MM.1S (cell line): ENCODE measurements at regions not wholly inside any gene's neighbourhood (a gene's known extent, or its start where the extent isn't known, plus 50 kb on each side); places are given as distances from the start of the nearest gene placed in this dataset.

ENCODE experiments used
- DNase-seq: peaks from one replicate; pipeline ENCODE4 v3.0.0-alpha.2; 2015
- H2AFZ ChIP-seq: fragments of 300-600 bp; sonication (generic); 2 replicates; pipeline ENCODE4 v1.6.0; 2016; ENCODE audit warnings: antibody characterized with exemption, low read length
- H3F3A ChIP-seq: fragments of 300-600 bp; sonication (generic); 2 replicates; pipeline ENCODE4 v1.6.1; 2016; ENCODE audit warnings: mild to moderate bottlenecking, antibody characterized with exemption, low read length, moderate library complexity, mixed read lengths; ENCODE audit not compliant: insufficient read depth
- H3K27ac ChIP-seq: fragments of 300-600 bp; sonication (generic); 2 replicates; pipeline ENCODE4 v1.5.1; 2016; ENCODE audit warnings: mild to moderate bottlenecking, low read length
- H3K27me3 ChIP-seq: fragments of 300-600 bp; sonication (generic); replicated peaks from 2 replicates; pipeline ENCODE4 v1.6.0; 2016; ENCODE audit warnings: low read length; ENCODE audit not compliant: insufficient read depth
- H3K36me3 ChIP-seq: fragments of 300-600 bp; sonication (generic); replicated peaks from 2 replicates; pipeline ENCODE4 v1.6.1; 2016; ENCODE audit warnings: mild to moderate bottlenecking, low read length, mixed read lengths; ENCODE audit not compliant: insufficient read depth
- H3K4me1 ChIP-seq: fragments of 300-600 bp; sonication (generic); 2 replicates; pipeline ENCODE4 v1.6.1; 2016; ENCODE audit warnings: low read length, mixed read lengths
- H3K4me2 ChIP-seq: fragments of 300-600 bp; sonication (generic); 2 replicates; pipeline ENCODE4 v1.6.0; 2016; ENCODE audit warnings: low read depth, low read length
- H3K4me3 ChIP-seq: fragments of 300-600 bp; sonication (generic); 2 replicates; pipeline ENCODE4 v1.5.1; 2016; ENCODE audit warnings: low read length, mixed read lengths
- H3K79me2 ChIP-seq: fragments of 300-600 bp; sonication (generic); 2 replicates; pipeline ENCODE4 v1.6.1; 2016; ENCODE audit warnings: mixed run types, low read length, mixed read lengths
- H3K9ac ChIP-seq: fragments of 300-600 bp; sonication (generic); 2 replicates; pipeline ENCODE4 v1.6.1; 2016; ENCODE audit warnings: low read length, mixed read lengths
- H3K9me2 ChIP-seq: fragments of 300-600 bp; sonication (generic); replicated peaks from 2 replicates; pipeline ENCODE4 v1.6.1; 2016; ENCODE audit warnings: mild to moderate bottlenecking, low read length, mixed read lengths; ENCODE audit not compliant: insufficient read depth
- H3K9me3 ChIP-seq: fragments of 300-600 bp; sonication (generic); replicated peaks from 2 replicates; pipeline ENCODE4 v1.6.1; 2016; ENCODE audit warnings: mild to moderate bottlenecking, low read length, mixed read lengths; ENCODE audit not compliant: insufficient read depth
- H4K20me1 ChIP-seq: fragments of 300-600 bp; sonication (generic); 2 replicates; pipeline ENCODE4 v1.6.1; 2016; ENCODE audit warnings: mild to moderate bottlenecking, low read length, moderate library complexity, mixed read lengths; ENCODE audit not compliant: insufficient read depth
- CTCF ChIP-seq: fragments of 300-600 bp; sonication (generic); IDR thresholded peaks from 2 replicates; pipeline ENCODE4 v1.5.1; 2016; ENCODE audit warnings: antibody characterized with exemption, low read length, mixed read lengths
- EZH2 ChIP-seq: fragments of 300-600 bp; sonication (generic); optimal IDR thresholded peaks from 2 replicates; pipeline ENCODE3; 2017; ENCODE audit warnings: low read depth, mild to moderate bottlenecking, antibody characterized with exemption, low read length, mixed read lengths
- EZH2phosphoT487 ChIP-seq: fragments of 300-600 bp; sonication (generic); IDR thresholded peaks from 2 replicates; pipeline ENCODE4 v1.6.1; 2018; ENCODE audit warnings: antibody characterized with exemption, low read length

DNA sequence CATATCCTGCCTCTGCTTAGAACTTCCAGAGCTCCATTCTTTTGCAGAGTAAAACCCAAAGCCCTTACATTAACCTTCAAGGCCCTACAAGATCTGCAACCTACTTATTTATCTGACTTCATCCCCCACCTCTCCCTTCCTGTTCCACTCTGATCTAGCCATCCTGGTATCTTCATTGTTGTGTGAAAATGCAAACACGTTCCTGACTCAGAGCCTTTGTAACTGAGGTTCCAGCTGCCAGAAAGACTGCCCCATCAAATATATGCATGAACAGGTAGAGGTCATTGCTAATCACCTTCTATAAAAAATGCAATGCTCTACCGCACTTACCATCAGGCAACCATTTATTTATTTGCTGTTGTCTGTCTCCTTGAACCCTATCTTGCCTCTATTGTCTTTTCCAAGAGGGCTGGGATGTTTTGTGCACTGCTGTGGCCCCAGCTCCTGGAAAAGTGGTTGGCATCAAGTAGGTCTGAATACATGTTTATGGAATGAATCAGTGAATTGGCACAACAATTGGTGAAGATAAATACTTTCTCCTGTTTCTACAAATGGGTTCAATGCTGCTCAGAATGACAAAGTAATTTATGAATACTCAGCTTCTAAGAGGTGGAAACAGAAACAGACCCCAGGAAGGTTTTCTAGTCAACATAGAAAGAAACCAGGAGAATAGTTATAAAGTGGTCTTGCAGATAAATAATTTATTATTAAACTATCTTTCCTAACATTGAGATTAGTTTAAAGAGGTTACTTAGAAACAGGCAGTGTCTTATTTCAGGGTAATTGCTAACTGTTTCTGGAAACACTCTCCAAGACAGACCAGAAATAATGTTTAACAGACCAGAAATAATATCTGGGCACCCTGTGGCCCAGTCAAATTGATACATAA, 230.6 kb upstream of the CD180 start:
- Histone ChIP-seq H3K9ac (no peak overlapping the region), H3K9me2 (no peaks in the 10 kb centered on the region), H3K79me2 (no peaks in the 10 kb centered on the region), H3K4me1 (no peaks in the 10 kb centered on the region), H2AFZ (no peak overlapping the region), H3K36me3 (no peaks in the 10 kb centered on the region), H3F3A (no peaks in the 10 kb centered on the region), H3K4me3 (no peak overlapping the region), H3K27ac (no peak overlapping the region), H4K20me1 (no peaks in the 10 kb centered on the region), H3K9me3 (no peaks in the 10 kb centered on the region), H3K4me2 (no peak overlapping the region), H3K27me3 (no peaks in the 10 kb centered on the region)
- TF ChIP-seq EZH2phosphoT487, result no peak
- no peak for TF ChIP-seq EZH2
- no peak for TF ChIP-seq CTCF
- DNase-seq, result no peak

- H4K20me1 ChIP-seq, result no peaks in the 10 kb centered on the region
- DNase-seq, result no peak
- no peaks in the 10 kb centered on the region for H3K9me3 ChIP-seq
- no peaks in the 10 kb centered on the region for H3K79me2 ChIP-seq
- no peaks in the 10 kb centered on the region for H3F3A ChIP-seq
- no peak overlapping the region for H3K4me3 ChIP-seq
- TF ChIP-seq CTCF (no peak), EZH2phosphoT487 (no peak), EZH2 (no peak)
- no peaks in the 10 kb centered on the region for H3K27me3 ChIP-seq
- H3K4me1 ChIP-seq, result no peaks in the 10 kb centered on the region
- H3K9ac ChIP-seq, result no peak overlapping the region
- H2AFZ ChIP-seq, result no peak overlapping the region
- no peak overlapping the region for H3K4me2 ChIP-seq
- H3K36me3 ChIP-seq, result no peaks in the 10 kb centered on the region
- H3K9me2 ChIP-seq, result no peaks in the 10 kb centered on the region
- H3K27ac ChIP-seq, result no peak overlapping the region
These were observed 228.9 kb upstream of the CD180 start for GRCh38 chr5:67425514-67425913.

GRCh38 chr5:67417839-67418238, 221.2 kb upstream of the CD180 start:
- Histone ChIP-seq H3K9me3 (no peaks in the 10 kb centered on the region), H3K4me1 (no peaks in the 10 kb centered on the region), H3K27me3 (no peaks in the 10 kb centered on the region), H3K4me3 (no peak overlapping the region), H3K4me2 (no peak overlapping the region), H2AFZ (no peak overlapping the region), H3K79me2 (no peaks in the 10 kb centered on the region), H3K9me2 (no peaks in the 10 kb centered on the region), H3K36me3 (no peaks in the 10 kb centered on the region), H3K27ac (no peak overlapping the region), H4K20me1 (no peaks in the 10 kb centered on the region), H3K9ac (no peak overlapping the region), H3F3A (no peaks in the 10 kb centered on the region)
- TF ChIP-seq EZH2phosphoT487, result no peak
- no peak for TF ChIP-seq CTCF
- no peak for TF ChIP-seq EZH2
- DNase-seq, result no peak
